IPS-20b (cell line): ENCODE measurements at regions not wholly inside any gene's neighbourhood (a gene's known extent, or its start where the extent isn't known, plus 50 kb on each side); places are given as distances from the start of the nearest gene placed in this dataset.

Source experiments
- H3K27ac ChIP-seq: one replicate; pipeline ENCODE4 v1.5.1; 2013; ENCODE audit warnings: low read length
- H3K27me3 ChIP-seq: 2 replicates; pipeline ENCODE4 v1.6.1; 2013; ENCODE audit warnings: mild to moderate bottlenecking, low read length, inconsistent platforms; ENCODE audit not compliant: insufficient read depth
- H3K36me3 ChIP-seq: 2 replicates; pipeline ENCODE4 v1.6.1; 2013; ENCODE audit warnings: low read depth, mild to moderate bottlenecking, inconsistent platforms, low read length, moderate library complexity; ENCODE audit not compliant: insufficient read depth
- H3K4me1 ChIP-seq: 2 replicates; pipeline ENCODE4 v1.6.1; 2013; ENCODE audit warnings: mild to moderate bottlenecking, control low read depth, inconsistent platforms, low read length, moderate library complexity; ENCODE audit not compliant: insufficient read depth
- H3K4me3 ChIP-seq: 2 replicates; pipeline ENCODE4 v1.5.1; 2013; ENCODE audit warnings: mild to moderate bottlenecking, low read length, inconsistent platforms
- H3K9ac ChIP-seq: 2 replicates; pipeline ENCODE4 v1.6.1; 2013; ENCODE audit warnings: low read depth, mild to moderate bottlenecking, inconsistent platforms, low read length, moderate library complexity
- H3K9me3 ChIP-seq: 2 replicates; pipeline ENCODE4 v1.6.1; 2013; ENCODE audit warnings: mild to moderate bottlenecking, low read depth, low read length, inconsistent platforms; ENCODE audit not compliant: insufficient read depth

GRCh38 chr3:139870000-139870675 is 64.8 kb upstream of the CLSTN2 start:
- no peaks in the 10 kb centered on the region for H3K9me3 ChIP-seq
- no peak overlapping the region for H3K4me3 ChIP-seq
- H3K36me3 ChIP-seq, result no peaks in the 10 kb centered on the region
- H3K27ac ChIP-seq, result no peak overlapping the region
- H3K4me1 ChIP-seq, result no peaks in the 10 kb centered on the region
- no peaks in the 10 kb centered on the region for H3K27me3 ChIP-seq
- no peak overlapping the region for H3K9ac ChIP-seq

- H3K36me3 ChIP-seq, result no peaks in the 10 kb centered on the region
- no peak overlapping the region for H3K9ac ChIP-seq
- no peak overlapping the region for H3K27ac ChIP-seq
- no peaks in the 10 kb centered on the region for H3K9me3 ChIP-seq
- H3K4me1 ChIP-seq, result no peaks in the 10 kb centered on the region
- H3K27me3 ChIP-seq, result no peaks in the 10 kb centered on the region
- no peak overlapping the region for H3K4me3 ChIP-seq
Observed at GRCh38 chr3:139868773-139869172, 66.2 kb upstream of the CLSTN2 start.

GRCh38 chr3:139848660-139849059 is 86.3 kb upstream of the CLSTN2 start:
- Histone ChIP-seq H3K27me3 (no peaks in the 10 kb centered on the region), H3K4me1 (no peaks in the 10 kb centered on the region), H3K36me3 (no peaks in the 10 kb centered on the region), H3K9me3 (peaks cover 6% of the 10 kb centered on the region; the same call in 1 of the 2 replicates), H3K4me3 (no peak overlapping the region), H3K27ac (no peak overlapping the region), H3K9ac (no peak overlapping the region)

- Histone ChIP-seq H3K27me3 (no peaks in the 10 kb centered on the region), H3K36me3 (no peaks in the 10 kb centered on the region), H3K4me1 (no peaks in the 10 kb centered on the region), H3K27ac (no peak overlapping the region), H3K9me3 (peaks cover 6% of the 10 kb centered on the region; the same call in 1 of the 2 replicates), H3K4me3 (no peak overlapping the region), H3K9ac (no peak overlapping the region)
Observed at GRCh38 chr3:139846729-139847128, 88.3 kb upstream of the CLSTN2 start.

GRCh38 chr3:139839659-139840058 is 95.3 kb upstream of the CLSTN2 start:
- no peak overlapping the region for H3K27ac ChIP-seq
- peaks cover 5% of the 10 kb centered on the region; the same call in 1 of the 2 replicates for H3K4me1 ChIP-seq
- H3K9ac ChIP-seq, result no peak overlapping the region
- H3K36me3 ChIP-seq, result no peaks in the 10 kb centered on the region
- no peak overlapping the region for H3K4me3 ChIP-seq
- H3K27me3 ChIP-seq, result no peaks in the 10 kb centered on the region
- no peaks in the 10 kb centered on the region for H3K9me3 ChIP-seq

GRCh38 chr3:139839014-139839413 is 96.0 kb upstream of the CLSTN2 start:
- Histone ChIP-seq H3K4me3 (no peak overlapping the region), H3K27ac (no peak overlapping the region), H3K9ac (no peak overlapping the region), H3K4me1 (peaks cover 5% of the 10 kb centered on the region; the same call in 1 of the 2 replicates), H3K27me3 (no peaks in the 10 kb centered on the region), H3K9me3 (no peaks in the 10 kb centered on the region), H3K36me3 (no peaks in the 10 kb centered on the region)

GRCh38 chr3:139838269-139838957 is 96.6 kb upstream of the CLSTN2 start:
- Histone ChIP-seq H3K4me1 (peaks cover 5% of the 10 kb centered on the region; the same call in 1 of the 2 replicates), H3K9me3 (no peaks in the 10 kb centered on the region), H3K27ac (no peak overlapping the region), H3K4me3 (no peak overlapping the region), H3K36me3 (no peaks in the 10 kb centered on the region), H3K9ac (no peak overlapping the region), H3K27me3 (no peaks in the 10 kb centered on the region)

- no peaks in the 10 kb centered on the region for H3K36me3 ChIP-seq
- peaks cover 5% of the 10 kb centered on the region; the same call in 1 of the 2 replicates for H3K4me1 ChIP-seq
- H3K4me3 ChIP-seq, result no peak overlapping the region
- no peak overlapping the region for H3K9ac ChIP-seq
- no peaks in the 10 kb centered on the region for H3K9me3 ChIP-seq
- no peaks in the 10 kb centered on the region for H3K27me3 ChIP-seq
- no peak overlapping the region for H3K27ac ChIP-seq
Observed at GRCh38 chr3:139836698-139837464, 98.1 kb upstream of the CLSTN2 start.

GRCh38 chr3:139835830-139836683 is 98.9 kb upstream of the CLSTN2 start:
- Histone ChIP-seq H3K27me3 (no peaks in the 10 kb centered on the region), H3K4me3 (no peak overlapping the region), H3K9me3 (no peaks in the 10 kb centered on the region), H3K36me3 (no peaks in the 10 kb centered on the region), H3K9ac (no peak overlapping the region), H3K4me1 (peaks cover 5% of the 10 kb centered on the region; the same call in 1 of the 2 replicates), H3K27ac (no peak overlapping the region)

- H3K27me3 ChIP-seq, result no peaks in the 10 kb centered on the region
- H3K4me1 ChIP-seq, result no peaks in the 10 kb centered on the region; the same call in 1 of the 2 replicates
- H3K4me3 ChIP-seq, result no peak overlapping the region
- no peaks in the 10 kb centered on the region for H3K36me3 ChIP-seq
- H3K9ac ChIP-seq, result no peak overlapping the region
- no peaks in the 10 kb centered on the region for H3K9me3 ChIP-seq
- no peak overlapping the region for H3K27ac ChIP-seq
Observed at GRCh38 chr3:139832998-139833397, 102.0 kb upstream of the CLSTN2 start.

- no peaks in the 10 kb centered on the region for H3K27me3 ChIP-seq
- H3K9me3 ChIP-seq, result no peaks in the 10 kb centered on the region
- no peak overlapping the region for H3K9ac ChIP-seq
Observed at GRCh38 chr3:139830817-139831216, 104.2 kb upstream of the CLSTN2 start.

More at GRCh38 chr3:139830817-139831216, 104.2 kb upstream of the CLSTN2 start:
- H3K27ac ChIP-seq, result no peak overlapping the region
- H3K4me3 ChIP-seq, result no peak overlapping the region
- no peaks in the 10 kb centered on the region for H3K4me1 ChIP-seq
- H3K36me3 ChIP-seq, result no peaks in the 10 kb centered on the region
